ENCODE measurements at regions not wholly inside any gene's neighbourhood (a gene's known extent, or its start where the extent isn't known, plus 50 kb on each side); places are given as distances from the start of the nearest gene placed in this dataset.

- ChIA-PET CTCF (no interaction called here), POLR2A (ENCODE audit: unreplicated experiment) (no interaction called here)
- BruUV-seq (replicated peaks) = no TSS peak
- TF ChIP-seq EZH2phosphoT487 (IDR thresholded peaks at IDR 0.05; ENCODE audit: borderline replicate concordance, low read length) (no peak), CTCF (conservative IDR thresholded peaks at IDR 0.05; ENCODE audit: low read depth, low read length) (no peak), EZH2 (IDR thresholded peaks at IDR 0.05; ENCODE audit: low read length, unreplicated experiment) (no peak)
- H3K36me3 ChIP-seq (ENCODE audit: low read depth, low read length) = no peaks in the 10 kb centered on the region
- no peak overlapping the region for H2AFZ ChIP-seq (ENCODE audit: low read length)
- no peaks in the 10 kb centered on the region for H3K27me3 ChIP-seq (ENCODE audit: low read length)
- no peak for ATAC-seq
- H3K9me2 ChIP-seq (replicated peaks; ENCODE audit: low read length) = no peaks in the 10 kb centered on the region
- H3K4me1 ChIP-seq (ENCODE audit: insufficient read depth, low read length) = no peaks in the 10 kb centered on the region
- H3K79me2 ChIP-seq (ENCODE audit: low read length) = no peaks in the 10 kb centered on the region
- no peak overlapping the region for H3K4me3 ChIP-seq (ENCODE audit: low read length)
- H3K27ac ChIP-seq (ENCODE audit: low read length) = no peak overlapping the region
- H3K9ac ChIP-seq (ENCODE audit: low read length) = no peak overlapping the region
- H4K20me1 ChIP-seq (ENCODE audit: low read length) = no peaks in the 10 kb centered on the region
- intact Hi-C loops (cut with micrococcal nuclease) = no loop called here
- H3K4me2 ChIP-seq (ENCODE audit: low read length) = no peak overlapping the region
- DNase-seq = no peak
- no peaks in the 10 kb centered on the region for H3F3A ChIP-seq (ENCODE audit: low read length, unreplicated experiment)
- no peaks in the 10 kb centered on the region for H3K9me3 ChIP-seq (ENCODE audit: low read length)
Observed at GRCh38 chr7:69545175-69545574, 53.1 kb upstream of the AUTS2 start.
